Fibroblast of mammary gland (primary cell): ENCODE measurements at regions not wholly inside any gene's neighbourhood (a gene's known extent, or its start where the extent isn't known, plus 50 kb on each side); places are given as distances from the start of the nearest gene placed in this dataset.

Source experiments
- DNase-seq: peaks from one replicate; pipeline ENCODE4 v3.0.0-alpha.2; 2010; ENCODE audit warnings: low read depth
- H3K4me3 ChIP-seq: 2 replicates; pipeline ENCODE4 v1.5.1; 2011; ENCODE audit warnings: low read depth, mild to moderate bottlenecking, low read length, moderate library complexity; ENCODE audit not compliant: control insufficient read depth
- CTCF ChIP-seq: conservative IDR thresholded peaks from 2 replicates; pipeline ENCODE4 v1.5.1; 2011; ENCODE audit warnings: low read depth, low read length, inconsistent platforms; ENCODE audit not compliant: control insufficient read depth, insufficient read depth

GRCh38 chr13:109584844-109585361, 201.5 kb downstream of the IRS2 start:
- H3K4me3 ChIP-seq = no peak overlapping the region
- TF ChIP-seq CTCF = no peak
- no peak for DNase-seq

- no peak for DNase-seq
- no peak overlapping the region for H3K4me3 ChIP-seq
- TF ChIP-seq CTCF = no peak
These were observed 209.1 kb downstream of the IRS2 start for GRCh38 chr13:109577191-109577700.

DNA sequence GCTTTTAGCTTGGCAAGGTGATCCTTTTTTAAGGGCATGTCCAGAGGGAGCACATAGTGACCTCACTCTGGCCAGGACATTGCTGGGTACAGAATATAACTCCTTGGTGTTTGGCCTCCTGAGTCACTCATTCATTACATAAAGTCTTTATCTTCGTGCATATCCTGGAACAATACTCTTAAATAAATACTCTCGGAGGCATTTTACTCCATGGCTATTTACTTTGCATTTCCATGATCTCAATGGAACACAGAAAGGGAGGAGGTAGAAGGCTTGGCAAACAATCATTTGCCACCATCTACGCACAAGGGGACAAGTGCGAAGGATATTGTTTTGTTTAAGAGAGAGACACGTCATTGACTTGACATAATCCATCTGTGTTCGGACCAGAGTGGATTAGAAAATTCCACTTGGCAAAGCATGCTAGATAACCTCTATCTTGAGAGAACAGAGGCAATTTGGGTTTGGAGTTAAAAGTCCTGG, 210.0 kb downstream of the IRS2 start:
- H3K4me3 ChIP-seq = no peak overlapping the region
- no peak for DNase-seq
- no peak for TF ChIP-seq CTCF

- no peak overlapping the region for H3K4me3 ChIP-seq
- no peak for TF ChIP-seq CTCF
- no peak for DNase-seq
These were observed 210.6 kb downstream of the IRS2 start for GRCh38 chr13:109575821-109576220.

GRCh38 chr13:109572389-109572788, 214.0 kb downstream of the IRS2 start:
- DNase-seq = no peak
- H3K4me3 ChIP-seq = no peak overlapping the region
- no peak for TF ChIP-seq CTCF

DNA sequence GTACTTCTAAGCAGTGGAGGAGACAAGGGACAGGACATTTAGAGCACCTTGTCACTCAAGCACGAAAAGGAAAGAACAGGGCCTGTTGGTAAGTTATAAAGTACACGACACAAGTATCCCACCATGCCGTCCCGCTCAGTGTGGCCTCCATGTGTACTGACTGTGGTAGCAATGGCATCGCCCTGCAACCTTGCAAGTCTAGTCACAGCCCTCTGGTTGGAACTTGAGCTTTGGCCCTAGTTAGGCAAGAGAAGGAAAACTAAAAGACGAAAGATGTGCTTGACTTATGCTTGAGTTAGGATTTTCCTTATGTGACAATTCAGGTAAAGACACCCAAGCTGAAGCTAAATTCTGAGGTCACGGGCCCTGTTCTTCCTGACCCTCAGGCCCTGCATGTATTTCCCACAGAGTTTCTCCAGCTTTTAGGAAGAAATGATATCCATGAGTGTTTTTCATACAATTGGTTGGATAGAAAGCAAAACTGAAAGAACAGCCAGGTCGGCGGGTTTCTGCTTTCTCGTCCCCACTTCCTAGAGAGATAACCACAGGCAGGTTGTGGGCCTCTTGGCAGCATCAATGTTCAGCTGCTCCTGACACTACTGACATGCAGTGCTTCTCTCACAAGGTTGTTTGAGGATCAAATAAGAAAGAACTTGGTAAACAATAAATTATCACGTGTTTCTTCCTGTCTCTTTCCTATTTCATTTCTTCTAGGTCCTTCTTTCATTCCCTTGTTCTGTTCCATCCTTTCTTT, 216.2 kb downstream of the IRS2 start:
- H3K4me3 ChIP-seq = no peak overlapping the region
- TF ChIP-seq CTCF = no peak
- no peak for DNase-seq
